Activated CD8-positive, alpha-beta T cell treated with anti-CD3 and anti-CD28 coated beads for 36 hours (primary cell): ENCODE measurements at regions not wholly inside any gene's neighbourhood (a gene's known extent, or its start where the extent isn't known, plus 50 kb on each side); places are given as distances from the start of the nearest gene placed in this dataset.

ENCODE experiments used
- ATAC-seq: fragments of 200-7000 bp; cut with Tn5 transposase; one replicate; pipeline ENCODE4 v1.10.0; 2021; ENCODE audit warnings: mild to moderate bottlenecking, moderate library complexity
- CTCF ChIA-PET: fragments of 350-600 bp; sonication (Branson Sonifier 250); formaldehyde crosslinking; loops from one replicate; lab custom pipeline; 2021; ENCODE audit warnings: antibody characterized with exemption; lab: Charles Lee
- POLR2A ChIA-PET: fragments of 350-600 bp; sonication (Branson Sonifier 250); formaldehyde crosslinking; loops from one replicate; lab custom pipeline; 2021; ENCODE audit warnings: antibody characterized with exemption; lab: Charles Lee
- DNase-seq: peaks from one replicate; pipeline ENCODE4 v3.0.0-alpha.2; 2020
- H3K27ac Mint-ChIP-seq: one replicate; pipeline ENCODE4 v1.8.0; 2021; ENCODE audit warnings: mild to moderate bottlenecking, mixed read lengths
- H3K27me3 Mint-ChIP-seq: one replicate; pipeline ENCODE4 v1.8.0; 2021; ENCODE audit warnings: mixed read lengths
- H3K36me3 Mint-ChIP-seq: one replicate; pipeline ENCODE4 v1.8.0; 2021; ENCODE audit warnings: low read depth, mixed read lengths
- H3K4me1 Mint-ChIP-seq: one replicate; pipeline ENCODE4 v1.8.0; 2021; ENCODE audit warnings: low read depth, mixed read lengths
- H3K4me3 Mint-ChIP-seq: one replicate; pipeline ENCODE4 v1.8.0; 2021; ENCODE audit warnings: mild to moderate bottlenecking, moderate library complexity, mixed read lengths
- H3K9me3 Mint-ChIP-seq: one replicate; pipeline ENCODE4 v1.8.0; 2021; ENCODE audit warnings: mixed read lengths
- CTCF ChIP-seq: fragments of 200-600 bp; IDR thresholded peaks from one replicate; pipeline ENCODE4 v1.8.0; 2022; ENCODE audit warnings: antibody characterized with exemption, mild to moderate bottlenecking
- intact Hi-C: fragments of 100-400 bp; cut with micrococcal nuclease; formaldehyde crosslinking; loops from one replicate; pipeline ENCODE4 v1.10.0; 2022

- Mint-ChIP-seq H3K27ac (no peak overlapping the region), H3K27me3 (no peaks in the 10 kb centered on the region), H3K4me3 (no peak overlapping the region), H3K9me3 (peaks cover 2% of the 10 kb centered on the region), H3K4me1 (no peaks in the 10 kb centered on the region), H3K36me3 (no peaks in the 10 kb centered on the region)
- TF ChIP-seq CTCF, result no peak
- intact Hi-C loops, result no loop called here
- ATAC-seq (no peak), DNase-seq (no peak)
- POLR2A ChIA-PET, result no interaction called here
- CTCF ChIA-PET, result interaction anchor here (1.6 kb wide), 1 partner anchor 15 kb away, joined by 4 read pairs; no protein-coding TSS in a partner anchor
Observed at GRCh38 chr2:163490281-163490680, 245.5 kb downstream of the FIGN start.

- CTCF ChIA-PET, result no interaction called here
- no peaks in the 10 kb centered on the region for H3K4me1 Mint-ChIP-seq
- no peak for ATAC-seq
- POLR2A ChIA-PET, result no interaction called here
- TF ChIP-seq CTCF, result no peak
- intact Hi-C loops, result no loop called here
- no peak for DNase-seq
- H3K27me3 Mint-ChIP-seq, result no peaks in the 10 kb centered on the region
- H3K4me3 Mint-ChIP-seq, result no peak overlapping the region
- no peak overlapping the region for H3K27ac Mint-ChIP-seq
- H3K36me3 Mint-ChIP-seq, result no peaks in the 10 kb centered on the region
- H3K9me3 Mint-ChIP-seq, result peaks cover 6% of the 10 kb centered on the region
Observed at GRCh38 chr2:163481515-163481914, 254.3 kb downstream of the FIGN start.

GRCh38 chr2:163479599-163479998 is 256.2 kb downstream of the FIGN start:
- peaks cover 6% of the 10 kb centered on the region for H3K9me3 Mint-ChIP-seq
- intact Hi-C loops, result no loop called here
- CTCF ChIA-PET, result no interaction called here

GRCh38 chr2:163475815-163476214 is 260.0 kb downstream of the FIGN start:
- Mint-ChIP-seq H3K9me3 (peaks cover 5% of the 10 kb centered on the region), H3K27me3 (no peaks in the 10 kb centered on the region), H3K36me3 (no peaks in the 10 kb centered on the region), H3K27ac (no peak overlapping the region), H3K4me1 (no peaks in the 10 kb centered on the region), H3K4me3 (no peak overlapping the region)
- ATAC-seq (no peak), DNase-seq (no peak)
- intact Hi-C loops, result no loop called here
- CTCF ChIA-PET, result no interaction called here
- POLR2A ChIA-PET, result no interaction called here
- no peak for TF ChIP-seq CTCF

More at GRCh38 chr2:163479599-163479998, 256.2 kb downstream of the FIGN start:
- no peak for DNase-seq
- TF ChIP-seq CTCF, result no peak
- Mint-ChIP-seq H3K4me3 (no peak overlapping the region), H3K27me3 (no peaks in the 10 kb centered on the region), H3K36me3 (no peaks in the 10 kb centered on the region), H3K4me1 (no peaks in the 10 kb centered on the region), H3K27ac (no peak overlapping the region)
- POLR2A ChIA-PET, result no interaction called here
- no peak for ATAC-seq

GRCh38 chr2:163474889-163475288 is 260.9 kb downstream of the FIGN start:
- CTCF ChIA-PET, result no interaction called here
- DNase-seq, result no peak
- H3K4me1 Mint-ChIP-seq, result no peaks in the 10 kb centered on the region

More at GRCh38 chr2:163474889-163475288, 260.9 kb downstream of the FIGN start:
- Mint-ChIP-seq H3K27ac (no peak overlapping the region), H3K27me3 (no peaks in the 10 kb centered on the region), H3K36me3 (no peaks in the 10 kb centered on the region), H3K9me3 (peaks cover 4% of the 10 kb centered on the region), H3K4me3 (no peak overlapping the region)
- TF ChIP-seq CTCF, result no peak
- no peak for ATAC-seq
- POLR2A ChIA-PET, result no interaction called here
- intact Hi-C loops, result no loop called here
